Endothelial cell (in vitro differentiated cells): ENCODE measurements at regions not wholly inside any gene's neighbourhood (a gene's known extent, or its start where the extent isn't known, plus 50 kb on each side); places are given as distances from the start of the nearest gene placed in this dataset.

ENCODE experiments used
- DNase-seq: peaks from one replicate; pipeline ENCODE4 v3.0.0; 2021; ENCODE audit warnings: low spot score
- H3K27ac Mint-ChIP-seq: one replicate; pipeline ENCODE4 v1.8.0; 2021; ENCODE audit warnings: mixed read lengths, inconsistent platforms; ENCODE audit not compliant: unreplicated experiment
- H3K27me3 Mint-ChIP-seq: one replicate; pipeline ENCODE4 v1.8.0; 2021; ENCODE audit warnings: mild to moderate bottlenecking, moderate library complexity, mixed read lengths, inconsistent platforms; ENCODE audit not compliant: unreplicated experiment
- H3K36me3 Mint-ChIP-seq: one replicate; pipeline ENCODE4 v1.8.0; 2021; ENCODE audit warnings: mild to moderate bottlenecking, low read depth, mixed read lengths, inconsistent platforms; ENCODE audit not compliant: unreplicated experiment
- H3K4me1 Mint-ChIP-seq: one replicate; pipeline ENCODE4 v1.8.0; 2021; ENCODE audit warnings: mild to moderate bottlenecking, mixed read lengths, inconsistent platforms; ENCODE audit not compliant: unreplicated experiment
- H3K4me3 Mint-ChIP-seq: one replicate; pipeline ENCODE4 v1.8.0; 2021; ENCODE audit warnings: mild to moderate bottlenecking, mixed read lengths, inconsistent platforms; ENCODE audit not compliant: unreplicated experiment
- H3K9me3 Mint-ChIP-seq: one replicate; pipeline ENCODE4 v1.8.0; 2021; ENCODE audit warnings: mixed read lengths, inconsistent platforms; ENCODE audit not compliant: unreplicated experiment
- CTCF ChIP-seq: fragments of 200-600 bp; sonication (generic); IDR thresholded peaks from one replicate; pipeline ENCODE4 v1.5.0; 2021; ENCODE audit warnings: antibody characterized with exemption; ENCODE audit not compliant: unreplicated experiment

DNA sequence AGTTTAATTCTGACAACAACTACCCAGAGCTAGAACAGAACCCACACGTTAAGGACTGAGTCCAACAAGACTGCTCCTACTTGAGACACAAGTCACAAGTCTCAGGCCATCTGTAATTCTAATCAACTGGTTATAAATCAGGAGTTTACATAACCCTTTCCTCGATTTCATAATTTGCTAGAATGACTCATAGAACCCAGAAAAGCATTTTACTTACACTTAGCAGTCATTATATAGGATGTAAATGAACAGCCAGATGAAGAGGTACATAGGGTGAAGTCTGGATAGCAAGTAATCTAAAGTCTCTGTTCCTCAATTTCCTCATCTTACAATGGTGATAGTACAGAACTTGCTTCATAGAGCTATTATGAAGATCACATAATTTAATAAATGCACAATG lies 1018.2 kb downstream of the DIPK2A start:
- TF ChIP-seq CTCF, result no peak
- no peaks in the 10 kb centered on the region for H3K4me1 Mint-ChIP-seq

DNA sequence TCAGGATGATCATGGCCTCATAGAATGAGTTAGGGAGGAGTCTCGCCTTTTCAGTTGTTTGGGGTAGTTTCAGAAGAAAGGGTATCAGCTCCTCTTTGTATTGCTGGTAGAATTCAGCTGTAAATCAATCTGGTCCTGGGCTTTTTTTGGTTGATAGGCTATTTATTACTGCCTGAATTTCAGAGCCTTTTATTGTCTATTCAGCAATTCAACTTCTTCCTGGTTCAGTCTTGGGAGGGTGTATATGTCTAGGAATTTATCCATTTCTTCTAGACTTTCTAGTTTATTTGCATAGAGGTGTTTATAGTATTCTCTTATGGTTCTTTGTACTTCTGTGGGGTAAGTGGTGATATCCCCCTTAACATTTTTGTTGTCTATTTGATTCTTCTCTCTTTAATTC lies 1024.2 kb downstream of the DIPK2A start:
- no peaks in the 10 kb centered on the region for H3K9me3 Mint-ChIP-seq
- H3K27me3 Mint-ChIP-seq, result no peaks in the 10 kb centered on the region
- no peaks in the 10 kb centered on the region for H3K36me3 Mint-ChIP-seq
- H3K27ac Mint-ChIP-seq, result no peak overlapping the region
- no peaks in the 10 kb centered on the region for H3K4me1 Mint-ChIP-seq
- DNase-seq, result no peak
- TF ChIP-seq CTCF, result no peak
- no peak overlapping the region for H3K4me3 Mint-ChIP-seq

More for the DNA sequence above, 1018.2 kb downstream of the DIPK2A start:
- H3K27ac Mint-ChIP-seq, result no peak overlapping the region
- no peaks in the 10 kb centered on the region for H3K9me3 Mint-ChIP-seq
- H3K4me3 Mint-ChIP-seq, result no peak overlapping the region
- DNase-seq, result no peak
- no peaks in the 10 kb centered on the region for H3K27me3 Mint-ChIP-seq
- no peaks in the 10 kb centered on the region for H3K36me3 Mint-ChIP-seq

GRCh38 chr3:145005427-145005826 lies 1033.8 kb downstream of the DIPK2A start:
- DNase-seq, result no peak
- Mint-ChIP-seq H3K4me1 (no peaks in the 10 kb centered on the region), H3K27me3 (no peaks in the 10 kb centered on the region), H3K27ac (no peak overlapping the region), H3K4me3 (no peak overlapping the region), H3K36me3 (no peaks in the 10 kb centered on the region), H3K9me3 (no peaks in the 10 kb centered on the region)
- TF ChIP-seq CTCF, result no peak

DNA sequence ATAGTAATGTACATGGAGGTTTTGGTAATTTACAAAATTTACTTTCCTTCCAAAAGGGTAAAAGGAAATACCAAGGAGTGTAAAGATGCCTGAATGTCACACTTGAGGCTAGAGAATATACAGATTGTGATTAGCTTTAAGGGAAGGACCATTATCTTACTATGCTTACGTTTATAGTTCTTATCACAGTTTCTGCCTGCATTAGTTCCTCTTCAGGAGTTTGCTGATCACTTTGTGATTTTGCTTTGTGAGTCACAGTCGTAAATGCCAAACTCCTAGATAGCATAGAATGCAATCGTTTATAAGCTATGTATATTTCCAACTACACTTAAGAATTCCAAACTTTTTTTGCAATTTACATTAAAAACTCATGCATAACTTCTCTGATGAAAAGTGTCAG lies 1034.6 kb downstream of the DIPK2A start:
- no peak overlapping the region for H3K4me3 Mint-ChIP-seq
- H3K27ac Mint-ChIP-seq, result no peak overlapping the region
- no peak for TF ChIP-seq CTCF
- H3K36me3 Mint-ChIP-seq, result no peaks in the 10 kb centered on the region
- DNase-seq, result no peak
- no peaks in the 10 kb centered on the region for H3K27me3 Mint-ChIP-seq
- H3K9me3 Mint-ChIP-seq, result no peaks in the 10 kb centered on the region
- H3K4me1 Mint-ChIP-seq, result no peaks in the 10 kb centered on the region

DNA sequence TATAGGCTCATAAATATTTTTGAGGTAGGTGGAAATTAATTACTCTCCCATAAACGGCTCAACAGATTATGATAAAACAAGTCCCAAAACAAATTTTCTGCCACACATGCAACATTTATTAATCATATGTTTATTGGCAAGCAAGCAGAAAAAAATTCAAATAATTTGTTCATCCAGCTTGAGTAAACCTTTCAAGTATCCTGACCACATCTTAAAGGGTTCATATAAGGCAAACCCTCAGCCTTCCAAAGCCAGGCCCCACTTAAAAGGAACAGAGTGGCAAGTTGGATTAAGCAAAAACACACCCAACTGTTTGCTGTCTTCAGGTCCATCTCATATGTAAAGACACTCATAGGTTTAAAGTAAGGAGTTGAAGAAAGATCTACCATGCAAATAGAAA lies 1042.3 kb downstream of the DIPK2A start:
- H3K4me3 Mint-ChIP-seq, result no peak overlapping the region
- no peaks in the 10 kb centered on the region for H3K36me3 Mint-ChIP-seq
- DNase-seq, result no peak
- H3K27me3 Mint-ChIP-seq, result no peaks in the 10 kb centered on the region
- no peak for TF ChIP-seq CTCF
- H3K4me1 Mint-ChIP-seq, result no peaks in the 10 kb centered on the region
- no peaks in the 10 kb centered on the region for H3K9me3 Mint-ChIP-seq
- no peak overlapping the region for H3K27ac Mint-ChIP-seq
